HG03135 (cell line): ENCODE measurements at regions not wholly inside any gene's neighbourhood (a gene's known extent, or its start where the extent isn't known, plus 50 kb on each side); places are given as distances from the start of the nearest gene placed in this dataset.

Source experiments
- ATAC-seq: cut with Tn5 transposase; IDR thresholded peaks from one replicate; pipeline ENCODE4 v1.9.1; 2021; ENCODE audit warnings: mild to moderate bottlenecking, moderate library complexity; ENCODE audit not compliant: unreplicated experiment

DNA sequence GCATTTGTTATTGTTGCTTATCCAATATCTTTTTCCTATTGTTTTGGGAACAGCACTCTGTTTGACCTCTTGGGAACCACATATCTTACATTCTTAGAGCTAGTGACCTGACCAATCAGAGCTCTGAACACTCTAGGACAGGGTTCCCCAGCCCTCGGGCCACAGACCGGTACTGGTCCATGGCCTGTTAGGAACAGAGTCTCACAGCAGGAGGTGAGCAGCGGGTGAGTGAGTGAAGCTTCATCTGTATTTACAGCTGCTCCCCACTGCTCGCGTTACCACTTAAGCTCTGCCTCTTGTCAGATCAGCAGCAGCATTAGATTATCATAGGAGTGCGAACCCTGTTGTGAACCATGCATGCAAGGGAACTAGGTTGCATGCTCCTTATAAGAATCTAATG is 226.0 kb upstream of the TSHZ2 start:
- ATAC-seq, result no peak

DNA sequence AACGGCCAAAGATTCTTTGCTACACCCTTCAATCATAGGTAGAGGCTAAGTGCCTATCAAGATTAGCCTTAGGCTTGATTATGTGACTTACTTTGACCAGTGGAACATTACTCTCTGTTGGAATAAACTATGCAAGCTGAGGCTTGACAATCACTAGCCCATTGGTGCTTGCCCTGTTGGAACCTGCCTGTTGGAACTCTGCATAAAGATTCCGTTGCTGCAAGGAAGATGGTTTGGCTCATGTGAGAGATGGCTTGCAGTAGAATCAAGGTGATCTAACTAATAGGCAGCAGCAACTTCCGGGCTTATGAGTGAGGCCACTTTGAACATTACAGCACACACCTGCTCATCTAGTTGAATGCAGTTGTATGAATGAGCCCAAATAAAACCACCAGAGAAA is 227.7 kb upstream of the TSHZ2 start:
- no peak for ATAC-seq

DNA sequence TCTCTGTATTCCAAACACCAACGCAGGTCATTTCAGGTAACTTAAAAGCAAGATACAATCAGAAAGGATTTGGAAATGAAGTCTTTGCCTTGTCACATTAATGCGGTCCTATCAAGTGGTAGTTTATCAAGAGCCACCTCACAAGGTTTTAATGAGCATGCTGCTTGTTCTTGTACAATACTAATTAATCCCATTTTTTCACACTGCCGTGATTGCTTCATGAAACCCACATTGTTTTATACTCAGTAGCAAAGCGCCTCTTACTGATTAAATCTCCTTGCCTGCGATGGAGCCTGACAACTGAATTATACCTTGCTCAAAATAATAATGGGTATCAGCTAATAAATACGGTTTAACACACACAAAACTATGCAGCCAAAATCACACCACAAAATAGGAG is 234.1 kb upstream of the TSHZ2 start:
- no peak for ATAC-seq

DNA sequence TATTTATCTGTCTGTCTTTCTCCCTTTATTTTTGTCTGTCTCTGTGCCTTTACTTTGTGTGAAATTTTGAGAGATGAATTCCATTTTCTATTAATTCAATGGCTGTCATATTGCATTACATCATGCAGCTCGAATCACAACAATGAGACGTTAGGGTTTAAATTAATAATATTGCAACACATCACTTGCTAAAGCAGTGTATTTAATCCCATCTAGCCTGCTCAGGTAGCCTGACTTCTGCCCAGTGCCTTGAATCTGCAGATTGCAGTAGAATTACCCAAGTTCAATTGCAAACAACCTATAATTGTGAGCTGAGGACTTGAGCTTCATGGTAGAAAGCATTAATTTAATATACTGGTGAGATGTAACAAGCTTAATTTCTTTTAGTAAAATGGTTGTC is 235.7 kb upstream of the TSHZ2 start:
- no peak for ATAC-seq

DNA sequence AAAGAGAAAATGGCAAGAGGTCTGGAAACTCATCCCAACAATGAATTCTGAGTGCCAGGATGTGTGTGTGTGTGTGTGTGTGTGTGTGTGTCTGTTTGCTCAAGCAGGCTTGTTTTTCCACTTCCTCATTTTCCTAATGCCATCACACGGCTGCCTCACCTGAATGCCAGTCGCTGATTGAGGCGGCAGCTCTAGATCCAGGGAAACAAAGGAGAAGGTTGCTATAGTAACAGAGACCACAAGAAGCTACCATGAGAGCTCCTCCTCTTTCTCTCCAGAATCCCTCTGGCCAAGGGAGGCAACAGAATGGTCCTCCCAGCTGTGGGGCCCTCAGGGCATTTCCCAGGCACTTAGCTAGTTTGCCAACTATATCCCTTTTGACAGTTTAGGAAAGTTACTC is 241.1 kb upstream of the TSHZ2 start:
- ATAC-seq, result no peak

DNA sequence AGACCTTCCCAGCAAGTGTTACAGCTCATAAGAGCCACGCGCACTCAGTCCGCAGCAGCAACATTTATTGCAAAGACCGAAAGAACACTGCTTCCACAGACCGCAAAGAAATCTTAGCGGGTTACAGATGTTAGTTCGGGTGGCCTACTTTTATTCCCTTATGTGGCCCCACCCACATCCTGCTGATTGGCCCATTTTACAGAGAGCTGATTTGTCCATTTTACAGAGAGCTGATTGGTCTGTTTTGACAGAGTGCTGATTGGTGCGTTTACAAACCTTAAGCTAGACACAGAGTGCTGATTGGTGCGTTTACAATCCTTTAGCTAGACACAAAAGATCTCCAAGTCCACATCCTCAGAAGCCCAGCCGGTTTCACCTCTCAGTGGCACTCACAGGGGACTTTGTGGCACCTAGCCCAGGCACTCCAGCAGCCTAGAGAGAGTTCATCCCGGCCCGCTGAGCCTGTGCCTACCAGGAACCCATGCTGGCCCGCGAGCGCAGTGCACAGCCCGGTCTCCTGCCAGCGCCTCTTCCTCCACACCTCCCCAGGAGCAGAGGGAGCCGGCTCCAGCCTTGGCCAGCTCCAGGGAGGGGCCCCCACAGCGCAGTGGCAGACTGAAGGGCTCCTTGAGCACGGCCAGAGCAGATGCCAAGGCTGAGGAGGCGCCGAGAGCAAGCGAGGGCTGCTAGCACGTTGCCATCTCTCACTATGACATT is 244.3 kb upstream of the TSHZ2 start:
- ATAC-seq, result no peak

DNA sequence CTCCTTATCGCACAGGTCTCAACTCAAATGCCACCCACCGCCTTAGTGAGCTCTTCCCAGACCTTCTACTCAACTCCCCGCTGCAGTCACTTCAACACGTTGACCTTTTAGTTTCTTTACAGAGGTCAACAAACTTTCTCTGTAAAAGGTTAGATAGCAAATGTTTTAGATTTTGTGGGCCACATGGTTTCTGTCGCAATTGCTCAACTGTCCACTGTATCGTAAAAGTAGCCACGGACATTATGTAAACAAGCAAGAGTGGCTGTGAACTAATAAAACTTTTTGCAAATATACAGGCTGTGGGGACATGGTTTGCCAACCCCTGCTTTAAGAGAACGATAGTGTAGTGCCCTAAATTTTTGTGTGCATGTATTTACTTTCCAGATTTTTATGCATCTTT is 247.6 kb upstream of the TSHZ2 start:
- ATAC-seq, result no peak

DNA sequence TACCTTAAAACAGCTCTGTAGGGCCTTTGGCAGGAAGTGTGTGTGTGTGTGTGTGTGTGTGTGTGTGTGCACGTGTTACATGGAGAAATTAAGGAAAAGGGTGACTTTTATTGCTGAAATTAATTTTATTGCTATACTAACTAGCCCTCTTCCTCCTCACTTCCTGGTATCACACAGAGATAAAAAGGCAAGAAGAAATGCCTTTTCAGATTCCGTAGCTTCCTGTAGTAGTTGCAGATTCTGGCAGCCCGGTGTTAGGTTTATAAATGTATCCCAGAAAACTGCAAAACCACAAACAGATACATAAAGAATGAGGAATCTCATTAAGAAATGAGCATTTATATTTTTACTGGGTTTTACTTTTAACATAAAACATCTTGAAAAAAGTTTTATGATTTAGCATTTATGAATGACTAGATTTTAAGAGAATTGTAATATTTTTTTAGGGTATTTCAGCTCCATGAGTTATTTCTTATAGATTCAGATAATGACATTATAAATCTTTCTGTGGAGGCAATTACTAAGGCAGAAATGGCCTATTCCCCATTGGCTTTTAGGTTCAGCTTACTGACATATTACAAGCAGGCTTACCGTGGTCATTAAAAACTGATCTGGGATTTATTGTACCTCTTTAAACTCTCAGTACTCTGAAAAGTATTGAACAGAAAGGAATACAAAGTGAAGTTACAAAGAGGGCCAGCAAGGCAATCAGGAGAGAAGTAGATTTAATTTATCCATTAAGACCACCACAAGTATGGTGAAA is 249.1 kb upstream of the TSHZ2 start:
- ATAC-seq, result no peak

DNA sequence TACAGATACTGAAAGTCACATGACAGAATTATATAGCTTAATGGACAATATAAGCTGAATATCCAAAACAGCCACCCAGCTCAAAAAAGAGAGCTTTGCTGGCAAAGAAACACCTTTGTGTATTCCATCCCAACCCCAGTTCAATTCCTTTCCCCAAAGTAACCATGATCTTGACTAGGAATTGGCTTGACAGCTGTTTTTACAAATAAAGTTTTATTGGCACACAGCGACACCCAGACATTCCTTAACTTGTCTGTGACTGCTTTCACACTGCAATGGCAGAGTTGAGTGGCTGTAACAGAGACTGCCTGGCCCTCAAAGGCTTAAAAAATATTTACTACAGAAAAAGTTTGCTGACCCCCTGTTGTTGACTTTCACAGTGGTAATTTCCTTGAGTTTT is 264.0 kb upstream of the TSHZ2 start:
- no peak for ATAC-seq

DNA sequence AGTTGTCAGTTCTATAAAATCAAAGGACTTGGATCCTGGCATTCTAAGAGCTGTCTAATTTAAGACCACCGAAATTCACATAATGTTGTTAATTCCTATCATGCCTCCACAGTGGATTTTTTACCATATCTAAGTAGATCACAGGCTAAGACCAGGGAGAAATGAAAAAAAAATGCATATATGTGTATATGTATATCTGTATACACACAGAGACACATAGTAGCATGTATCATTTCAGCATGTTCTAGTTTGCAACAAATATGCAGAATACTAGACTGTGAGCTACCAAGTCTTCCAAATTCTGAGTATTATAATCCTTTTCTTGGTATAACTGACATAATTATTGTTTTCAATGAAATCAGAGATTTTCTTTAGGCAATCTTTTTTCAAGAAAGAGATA is 267.6 kb upstream of the TSHZ2 start:
- no peak for ATAC-seq

DNA sequence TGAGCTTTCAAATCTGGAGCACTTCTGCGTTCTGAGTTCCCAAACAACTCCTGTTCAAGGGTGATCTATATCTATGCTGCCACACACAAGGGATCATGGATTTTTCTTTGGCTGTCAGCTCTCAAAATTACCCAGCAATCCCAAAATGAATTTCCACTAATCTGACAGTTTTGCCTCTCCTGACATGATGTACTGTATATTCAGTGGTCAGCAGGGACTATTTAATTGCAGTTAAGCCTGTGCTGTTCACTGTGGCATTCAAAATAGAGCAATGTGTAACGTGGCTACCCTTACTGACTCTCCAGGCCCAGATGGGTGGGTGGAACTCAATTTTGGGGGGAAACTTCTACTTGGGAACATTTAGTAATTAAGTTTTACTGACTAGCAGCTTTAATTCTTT is 283.8 kb upstream of the TSHZ2 start:
- ATAC-seq, result no peak

DNA sequence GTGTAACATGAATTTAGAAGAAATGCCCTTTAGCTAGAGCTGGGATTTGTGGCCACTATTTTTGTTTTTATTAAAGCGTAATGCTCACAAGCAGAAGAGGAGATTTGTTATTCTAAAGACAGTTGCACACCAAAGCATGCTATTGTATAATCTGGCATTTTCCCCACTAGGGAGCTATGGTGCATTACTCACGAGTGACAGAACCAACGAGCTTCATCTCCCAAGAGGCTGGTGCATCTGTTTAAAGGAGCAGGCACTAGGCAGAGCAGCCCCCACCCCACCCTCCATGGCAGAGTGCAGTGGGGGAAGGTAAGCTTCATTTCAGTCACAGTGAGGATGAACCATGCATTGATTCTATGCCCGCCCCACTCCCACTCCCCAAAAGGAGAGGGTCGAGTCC is 287.3 kb upstream of the TSHZ2 start:
- ATAC-seq, result no peak

DNA sequence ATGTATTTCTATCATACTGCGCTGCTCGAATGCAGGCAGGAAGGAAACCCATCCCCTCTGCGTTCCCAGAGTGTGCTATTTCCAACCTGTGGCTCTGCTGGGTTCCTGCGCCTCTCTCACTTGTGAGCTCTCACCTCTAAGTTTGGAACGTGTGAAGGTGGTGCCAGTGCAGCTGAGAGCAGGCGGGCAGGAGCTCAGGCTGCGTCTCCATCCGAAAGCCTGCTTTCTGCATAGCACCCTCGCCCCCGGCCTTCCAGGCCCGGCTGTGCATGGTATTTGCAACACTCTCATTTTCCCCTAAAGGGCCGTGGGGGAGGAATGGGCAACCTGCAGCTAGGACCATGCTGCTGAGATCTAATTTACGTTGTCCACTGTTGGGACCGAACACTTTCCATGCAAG is 288.0 kb upstream of the TSHZ2 start:
- no peak for ATAC-seq

DNA sequence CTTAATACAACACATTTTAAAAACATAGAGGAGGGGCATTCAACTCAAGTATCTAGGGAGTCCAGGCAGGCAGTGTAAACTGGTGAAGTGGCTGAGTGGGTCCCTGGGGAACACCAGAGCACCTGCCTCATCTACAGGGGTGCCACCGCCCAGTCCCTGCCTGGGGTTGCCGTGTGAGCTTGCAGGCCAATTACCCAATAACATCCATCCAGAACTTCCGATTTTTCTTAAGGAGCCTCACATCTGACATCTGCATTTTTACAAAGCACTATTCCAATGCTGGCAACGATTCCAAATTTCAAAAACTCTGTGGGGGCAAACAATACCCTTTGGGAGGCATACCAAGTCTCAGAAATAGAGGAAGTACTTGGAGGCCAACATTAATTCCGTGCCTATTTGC is 288.4 kb upstream of the TSHZ2 start:
- ATAC-seq, result no peak

DNA sequence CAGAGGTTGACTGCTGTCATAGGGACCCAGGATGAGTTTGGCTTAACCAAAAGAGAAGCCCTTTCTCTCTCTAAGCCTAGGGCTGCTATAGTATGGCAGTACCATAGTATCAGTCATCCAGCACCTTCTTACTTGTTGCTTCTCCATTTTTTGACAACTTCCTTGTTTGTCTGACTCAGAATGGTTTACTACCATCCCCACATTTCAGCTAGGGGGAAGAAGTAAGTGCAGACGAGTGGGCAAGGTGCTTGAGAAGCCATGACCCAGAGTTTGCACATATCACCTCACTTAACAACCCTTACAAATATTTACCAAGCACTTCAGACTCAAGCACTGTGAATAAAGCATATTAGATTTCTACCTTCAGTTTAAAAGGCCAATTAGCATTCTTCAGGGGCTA is 289.9 kb upstream of the TSHZ2 start:
- ATAC-seq, result no peak

DNA sequence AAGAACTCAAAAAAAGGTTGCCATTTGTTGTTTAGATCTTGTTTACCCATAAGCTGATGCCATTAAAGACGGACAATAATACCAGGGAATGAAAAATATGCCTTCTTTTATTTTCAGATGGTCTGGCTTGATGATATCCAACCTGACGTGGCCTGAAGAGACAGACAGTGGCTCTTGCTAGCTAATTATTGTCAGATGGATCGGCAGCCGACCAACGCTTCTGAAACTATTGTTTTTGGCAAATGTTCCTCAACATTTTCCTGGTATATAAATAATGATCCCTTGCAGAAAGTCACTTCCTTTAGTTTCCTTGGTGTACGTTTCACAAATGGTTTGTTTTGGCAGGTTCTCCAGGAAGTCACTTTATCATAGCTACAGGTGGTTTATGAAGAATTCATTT is 290.9 kb upstream of the TSHZ2 start:
- no peak for ATAC-seq

DNA sequence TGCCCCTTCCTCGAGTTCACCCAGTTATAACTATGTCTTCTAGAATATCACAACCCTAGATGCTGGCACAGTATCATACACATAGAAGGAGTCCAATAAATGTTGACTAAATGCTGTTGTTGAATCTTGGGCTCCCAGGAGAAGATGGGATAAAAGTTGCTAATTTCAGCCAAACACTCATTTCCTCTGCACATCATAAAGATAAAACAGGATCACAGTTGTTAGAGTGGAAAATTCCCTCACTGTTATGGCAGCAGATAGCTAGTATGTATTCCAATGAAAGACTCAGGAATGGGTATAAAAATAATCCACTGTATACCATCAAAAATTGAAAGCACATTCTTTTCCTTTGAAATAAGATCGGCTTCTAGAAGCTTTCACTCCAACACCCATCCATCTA is 294.9 kb upstream of the TSHZ2 start:
- ATAC-seq, result no peak

DNA sequence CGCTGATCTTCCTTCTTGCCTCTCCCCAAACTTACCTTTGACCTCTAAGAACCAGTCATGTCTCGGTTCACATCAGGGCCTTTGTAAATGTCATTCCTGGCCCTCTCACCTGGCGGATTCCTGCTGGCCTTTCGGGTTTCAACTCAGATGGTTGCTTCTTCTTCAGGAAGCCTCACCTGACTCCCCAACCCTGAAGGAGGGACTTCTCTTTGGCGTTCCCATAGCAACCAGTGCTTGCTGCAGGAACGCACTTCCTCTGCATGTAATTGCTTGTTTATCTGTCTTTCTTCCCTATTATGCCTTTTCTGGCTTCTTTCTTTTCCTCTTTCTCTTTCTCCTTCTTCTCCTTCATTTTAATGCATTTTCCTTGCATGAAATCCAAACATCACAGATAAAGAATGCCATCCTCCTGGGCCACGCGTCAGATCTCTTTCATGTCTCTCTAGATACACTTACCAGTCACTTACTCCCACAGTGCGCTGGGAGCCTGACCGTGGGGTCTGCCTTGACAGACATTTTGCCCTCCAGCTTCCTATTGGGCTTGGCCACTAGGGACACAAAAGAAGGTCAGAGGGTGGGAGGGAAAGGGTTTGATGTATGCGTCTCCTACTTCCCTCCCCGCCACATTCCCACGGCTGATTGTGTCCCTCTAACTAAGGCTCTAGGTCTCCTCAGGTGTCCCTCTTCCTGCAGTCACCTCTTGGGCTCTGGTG is 295.7 kb upstream of the TSHZ2 start:
- ATAC-seq, result no peak

DNA sequence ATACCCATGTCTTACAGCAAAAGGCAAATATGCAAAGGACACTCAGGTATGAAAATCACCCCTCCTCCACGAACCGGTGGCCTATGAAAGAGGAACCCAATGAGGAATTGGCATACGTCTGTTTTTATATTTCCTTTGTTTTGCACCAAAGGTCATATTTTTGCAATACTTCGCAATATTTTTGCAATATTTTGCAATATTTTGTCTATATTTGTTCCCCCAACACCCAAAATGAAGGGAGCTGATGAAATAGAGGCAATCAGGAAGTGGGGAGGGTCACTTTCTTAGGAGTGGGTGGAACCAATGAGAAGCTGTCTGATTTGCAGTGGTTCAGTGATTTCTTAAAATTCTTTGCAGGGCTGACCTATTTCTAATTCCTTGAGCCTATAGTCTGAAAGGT is 296.8 kb upstream of the TSHZ2 start:
- ATAC-seq, result no peak

DNA sequence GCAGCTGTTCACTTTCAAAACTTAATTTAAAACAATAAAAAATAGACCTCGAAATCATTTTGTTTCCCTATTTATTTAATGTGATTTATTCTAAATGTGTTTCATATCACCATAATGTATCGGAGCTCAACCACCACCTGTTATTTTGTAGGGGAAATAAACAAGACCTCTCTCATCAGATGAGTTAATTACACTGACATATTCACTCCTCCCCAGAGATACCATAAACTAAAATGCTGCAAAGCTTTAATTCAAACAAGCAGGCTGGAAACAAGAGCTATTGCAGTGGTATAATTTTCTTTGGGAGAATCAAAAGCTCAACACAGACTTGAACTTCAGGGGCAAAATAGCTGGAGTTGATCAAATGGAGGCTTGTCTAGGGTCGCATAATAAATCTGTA is 303.5 kb upstream of the TSHZ2 start:
- no peak for ATAC-seq

DNA sequence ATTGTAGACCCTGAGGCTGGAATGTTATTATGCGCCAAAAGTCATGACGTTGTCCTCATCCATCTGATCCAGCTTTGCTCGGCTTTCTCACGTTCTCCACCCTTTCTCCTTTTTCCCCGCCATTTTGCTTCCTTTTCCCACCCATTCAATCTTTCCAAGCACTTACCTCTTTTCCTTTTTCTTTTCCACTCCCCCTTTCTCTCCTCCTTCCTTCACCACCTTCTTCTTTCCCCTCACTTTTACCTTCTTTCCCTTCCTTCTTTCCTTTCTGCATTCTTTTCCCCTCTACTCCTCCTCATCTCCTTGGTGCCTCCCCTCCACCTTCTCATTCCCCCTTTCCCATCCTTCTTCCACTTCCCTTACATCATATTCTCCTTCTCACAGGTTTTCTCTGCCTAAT is 304.8 kb upstream of the TSHZ2 start:
- no peak for ATAC-seq

DNA sequence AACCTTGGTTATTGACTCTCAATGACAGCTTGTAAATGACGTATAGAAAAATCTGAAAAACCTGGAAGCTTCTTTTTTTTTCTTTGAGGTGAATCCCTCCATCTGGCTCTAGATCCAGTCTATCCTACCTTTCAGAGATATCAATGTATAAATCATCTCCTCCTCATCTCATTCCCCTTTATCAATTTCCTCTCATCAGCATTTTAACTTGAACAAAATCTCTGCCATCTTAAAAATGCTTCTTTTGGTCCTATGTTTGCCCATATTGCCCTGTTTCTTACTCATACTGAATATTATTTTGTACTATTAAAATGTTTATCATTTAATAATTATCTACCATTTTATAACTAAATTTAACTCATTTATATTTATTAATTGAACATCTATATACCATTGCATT is 306.7 kb upstream of the TSHZ2 start:
- no peak for ATAC-seq
